ENCODE measurements at regions not wholly inside any gene's neighbourhood (a gene's known extent, or its start where the extent isn't known, plus 50 kb on each side); places are given as distances from the start of the nearest gene placed in this dataset.
"Not testable (repeated sequence)": the region's sequence is repeated elsewhere in the genome, so short reads cannot be mapped to it uniquely, and the experiment has no call there.

GRCh38 chr9:135410831-135411473, 68.6 kb upstream of the PPP1R26 start:
- Histone ChIP-seq H3K14ac (replicated peaks; ENCODE audit: low read depth, low read length) (no peak overlapping the region), H3K18ac (ENCODE audit: low read depth, low read length) (no peak overlapping the region), H3K4me3 (ENCODE audit: insufficient read depth, low read depth, low read length) (no peak overlapping the region), H3K4me2 (ENCODE audit: low read depth, low read length) (no peak overlapping the region), H2BK5ac (ENCODE audit: low read depth, low read length, poor library complexity, severe bottlenecking) (no peak overlapping the region), H2BK120ac (ENCODE audit: low read depth, low read length) (no peak overlapping the region), H3K9me3 (ENCODE audit: control insufficient read depth, insufficient read depth, low read length) (peaks cover 2% of the 10 kb centered on the region; the same call in 1 of the 2 replicates), H3K36me3 (ENCODE audit: control insufficient read depth, insufficient read depth, low read length) (no peaks in the 10 kb centered on the region), H3K9me1 (ENCODE audit: insufficient read depth, low read length) (no peaks in the 10 kb centered on the region), H4K5ac (ENCODE audit: low read depth, low read length) (no peak overlapping the region), H3K23ac (ENCODE audit: low read depth, low read length) (no peak overlapping the region), H2AK9ac (replicated peaks; ENCODE audit: low read depth, low read length, poor library complexity) (no peak overlapping the region), H3K9ac (ENCODE audit: low read depth, low read length) (no peak overlapping the region), H3K27ac (ENCODE audit: insufficient read depth, low read length) (no peak overlapping the region), H4K8ac (ENCODE audit: low read depth in 2 of 2, low read length in 2 of 2) (no peak overlapping the region), H4K91ac (ENCODE audit: insufficient read depth, low read depth, low read length) (no peak overlapping the region), H3K56ac (ENCODE audit: extremely low read depth, insufficient read depth, low read length) (no peak overlapping the region), H3K27me3 (ENCODE audit: control insufficient read depth, insufficient read depth, low read length) (peaks cover 5% of the 10 kb centered on the region; the same call in 1 of the 2 replicates), H2BK20ac (ENCODE audit: low read depth, low read length) (no peak overlapping the region), H2AFZ (replicated peaks; ENCODE audit: low read length, poor library complexity) (no peak overlapping the region), H2BK15ac (ENCODE audit: low read depth, low read length) (no peak overlapping the region), H3K79me1 (ENCODE audit: low read depth in 1 of 2, low read length in 2 of 2) (no peaks in the 10 kb centered on the region), H4K20me1 (ENCODE audit: insufficient read depth, low read length) (no peaks in the 10 kb centered on the region), H3K4me1 (ENCODE audit: control insufficient read depth, insufficient read depth, low read length) (no peaks in the 10 kb centered on the region), H3K4ac (ENCODE audit: low read depth, low read length) (no peak overlapping the region), H2AK5ac (ENCODE audit: low read depth, low read length) (no peak overlapping the region)
- in situ Hi-C loops (cut with MboI; ENCODE audit: low sequenced_read_pairs) (no loop called here), dilution Hi-C loops (cut with HindIII; ENCODE audit: low sequenced_read_pairs, unreplicated experiment) (no loop called here), intact Hi-C loops (cut with micrococcal nuclease) (loop anchor here (5.0 to 10.0 kb wide), 2 partner anchors 636 to 964 kb away; no protein-coding TSS in a partner anchor)
- ATAC-seq (ENCODE audit: low read depth) = no peak
- no peak for TF ChIP-seq CEBPB (IDR thresholded peaks at IDR 0.05; ENCODE audit: low read depth, low read length)
- POLR2A ChIA-PET (ENCODE audit: unreplicated experiment) = interaction anchor here (0.6 kb wide), 1 partner anchor 963 kb away, joined by 14 read pairs; no protein-coding TSS in a partner anchor
- DNase-seq = no peak
- no TSS peak for BruUV-seq (replicated peaks)
- CTCF ChIA-PET = interaction anchor here (1.3 kb wide), 1 partner anchor 12 kb away, joined by 3 read pairs; no protein-coding TSS in a partner anchor
- 57% methylated on average over 1 of the region's 20 CpGs; no CpG with 5 or more reads in 1 of the 2 experiments for WGBS, 2 experiments (ENCODE audit: extremely low coverage in 2 of 2, insufficient read length in 1 of 2)

GRCh38 chr9:135411605-135412004, 68.0 kb upstream of the PPP1R26 start:
- H2AFZ ChIP-seq (replicated peaks; ENCODE audit: low read length, poor library complexity); H4K5ac ChIP-seq (ENCODE audit: low read depth, low read length); H3K9me1 ChIP-seq (ENCODE audit: insufficient read depth, low read length); H3K4me2 ChIP-seq (ENCODE audit: low read depth, low read length); H4K91ac ChIP-seq (ENCODE audit: insufficient read depth, low read depth, low read length); dilution Hi-C loops (cut with HindIII; ENCODE audit: low sequenced_read_pairs, unreplicated experiment); BruUV-seq (replicated peaks); H3K56ac ChIP-seq (ENCODE audit: extremely low read depth, insufficient read depth, low read length); H3K9me3 ChIP-seq (ENCODE audit: control insufficient read depth, insufficient read depth, low read length); H3K27me3 ChIP-seq (ENCODE audit: control insufficient read depth, insufficient read depth, low read length); H3K9ac ChIP-seq (ENCODE audit: low read depth, low read length); H2AK9ac ChIP-seq (replicated peaks; ENCODE audit: low read depth, low read length, poor library complexity); H3K4me1 ChIP-seq (ENCODE audit: control insufficient read depth, insufficient read depth, low read length); H3K4me3 ChIP-seq (ENCODE audit: insufficient read depth, low read depth, low read length); H3K14ac ChIP-seq (replicated peaks; ENCODE audit: low read depth, low read length); H2BK120ac ChIP-seq (ENCODE audit: low read depth, low read length); H3K18ac ChIP-seq (ENCODE audit: low read depth, low read length); H2BK5ac ChIP-seq (ENCODE audit: low read depth, low read length, poor library complexity, severe bottlenecking); H4K8ac ChIP-seq (ENCODE audit: low read depth in 2 of 2, low read length in 2 of 2); H3K4ac ChIP-seq (ENCODE audit: low read depth, low read length); H3K36me3 ChIP-seq (ENCODE audit: control insufficient read depth, insufficient read depth, low read length); H3K27ac ChIP-seq (ENCODE audit: insufficient read depth, low read length); H2BK15ac ChIP-seq (ENCODE audit: low read depth, low read length); H3K23ac ChIP-seq (ENCODE audit: low read depth, low read length); DNase-seq; H2BK20ac ChIP-seq (ENCODE audit: low read depth, low read length); H2AK5ac ChIP-seq (ENCODE audit: low read depth, low read length); ATAC-seq (ENCODE audit: low read depth); in situ Hi-C loops (cut with MboI; ENCODE audit: low sequenced_read_pairs); H3K79me1 ChIP-seq (ENCODE audit: low read depth in 1 of 2, low read length in 2 of 2); H4K20me1 ChIP-seq (ENCODE audit: insufficient read depth, low read length): not testable (repeated sequence)
- intact Hi-C loops (cut with micrococcal nuclease) = loop anchor here (1.0 to 10.0 kb wide), 3 partner anchors 325 to 964 kb away; no protein-coding TSS in a partner anchor
- ChIA-PET CTCF (interaction anchor here (1.3 kb wide), 1 partner anchor 12 kb away, joined by 3 read pairs; no protein-coding TSS in a partner anchor), POLR2A (ENCODE audit: unreplicated experiment) (interaction anchor here (0.6 kb wide), 1 partner anchor 964 kb away, joined by 14 read pairs; no protein-coding TSS in a partner anchor)
- no CpG with 5 or more reads among the region's 7 CpGs for WGBS, 2 experiments (ENCODE audit: extremely low coverage in 2 of 2, insufficient read length in 1 of 2)

Measured in IMR-90 (cell line).